HEK293 (cell line): ENCODE measurements at regions not wholly inside any gene's neighbourhood (a gene's known extent, or its start where the extent isn't known, plus 50 kb on each side); places are given as distances from the start of the nearest gene placed in this dataset.

Experiments used
- CTCF ChIP-seq: fragments of 450-650 bp; formaldehyde crosslinking; IDR thresholded peaks from 2 replicates; pipeline ENCODE4 v1.5.1; 2016; ENCODE audit warnings: missing biosample characterization, missing genetic modification characterization
- PATZ1 ChIP-seq: fragments of 450-650 bp; formaldehyde crosslinking; IDR thresholded peaks from 2 replicates; pipeline ENCODE4 v1.5.1; 2016; ENCODE audit warnings: missing biosample characterization, missing genetic modification characterization
- ZNF23 ChIP-seq: fragments of 450-650 bp; formaldehyde crosslinking; IDR thresholded peaks from 2 replicates; pipeline ENCODE4 v1.5.1; 2016; ENCODE audit warnings: missing biosample characterization, missing genetic modification characterization, borderline replicate concordance
- ZNF239 ChIP-seq: fragments of 450-650 bp; formaldehyde crosslinking; IDR thresholded peaks from 2 replicates; pipeline ENCODE4 v1.5.1; 2016; ENCODE audit warnings: missing biosample characterization, missing genetic modification characterization
- ZNF585B ChIP-seq: fragments of 450-650 bp; formaldehyde crosslinking; IDR thresholded peaks from 2 replicates; pipeline ENCODE4 v1.5.1; 2016; ENCODE audit warnings: missing biosample characterization, missing genetic modification characterization
- ZNF785 ChIP-seq: fragments of 450-650 bp; formaldehyde crosslinking; IDR thresholded peaks from 2 replicates; pipeline ENCODE4 v1.5.1; 2016; ENCODE audit warnings: missing biosample characterization, missing genetic modification characterization
- ZNF837 ChIP-seq: fragments of 450-650 bp; formaldehyde crosslinking; IDR thresholded peaks from 2 replicates; pipeline ENCODE4 v1.5.1; 2016; ENCODE audit warnings: missing biosample characterization, missing genetic modification characterization

GRCh38 chr6:170062209-170062914 lies 228.5 kb downstream of the DLL1 start:
- no peak for TF ChIP-seq CTCF
- TF ChIP-seq ZNF23, result no peak
- TF ChIP-seq ZNF585B (tag by site-specific recombination), result no peak
- no peak for TF ChIP-seq PATZ1 (tag by site-specific recombination)
- TF ChIP-seq ZNF239 (tag by site-specific recombination), result no peak
- no peak for TF ChIP-seq ZNF837 (tag by site-specific recombination)
- TF ChIP-seq ZNF785 (tag by site-specific recombination), result no peak
